T-helper 17 cell (primary cell): ENCODE measurements at regions not wholly inside any gene's neighbourhood (a gene's known extent, or its start where the extent isn't known, plus 50 kb on each side); places are given as distances from the start of the nearest gene placed in this dataset.

Source experiments
- ATAC-seq: fragments of 150-1000 bp; cut with Tn5 transposase; 2 replicates; pipeline ENCODE4 v1.10.0; 2021; ENCODE audit warnings: mild to moderate bottlenecking, moderate library complexity
- DNase-seq, 3 donors: peaks; one replicate each; pipeline versions ENCODE4 v3.0.0 to v3.0.0-alpha.2; 2020 to 2021
- H3K9me3 ChIP-seq: one replicate; pipeline ENCODE4 v1.7.0; 2013; ENCODE audit warnings: low read length, mild to moderate bottlenecking; ENCODE audit not compliant: control insufficient read depth, poor library complexity, severe bottlenecking
- H3K27ac Mint-ChIP-seq: one replicate; pipeline ENCODE4 v1.8.0; 2022; ENCODE audit warnings: mild to moderate bottlenecking, moderate library complexity, mixed read lengths
- H3K27me3 Mint-ChIP-seq: one replicate; pipeline ENCODE4 v1.8.0; 2022; ENCODE audit warnings: mixed read lengths
- H3K36me3 Mint-ChIP-seq: one replicate; pipeline ENCODE4 v1.8.0; 2022; ENCODE audit warnings: low read depth, mixed read lengths
- H3K4me1 Mint-ChIP-seq: one replicate; pipeline ENCODE4 v1.8.0; 2022; ENCODE audit warnings: mild to moderate bottlenecking, mixed read lengths
- H3K4me3 Mint-ChIP-seq: one replicate; pipeline ENCODE4 v1.8.0; 2022; ENCODE audit warnings: mild to moderate bottlenecking, moderate library complexity, mixed read lengths

DNA sequence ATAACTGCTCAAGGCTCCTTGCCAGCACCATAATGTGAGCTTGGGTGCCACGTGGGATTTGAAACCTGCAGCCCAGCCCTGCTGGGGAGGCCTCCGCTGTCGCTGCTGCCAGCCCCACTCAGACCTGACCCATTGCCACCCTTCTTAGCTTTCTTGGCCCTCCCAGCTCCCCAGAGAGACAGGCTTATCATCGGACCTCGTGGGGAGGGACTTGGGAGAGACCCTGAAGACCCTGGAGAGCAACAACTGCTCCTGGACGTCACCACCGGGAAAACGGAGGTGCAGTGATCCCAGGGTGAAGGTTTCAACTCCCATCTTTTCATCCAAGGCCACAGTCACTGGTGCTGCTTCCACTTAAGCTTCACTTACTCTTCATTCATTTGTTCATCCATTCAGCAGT lies 596.1 kb downstream of the PTPRU start:
- H3K4me1 Mint-ChIP-seq, result peaks cover 3% of the 10 kb centered on the region
- DNase-seq (no peak), ATAC-seq (no peak)
- no peak overlapping the region for H3K4me3 Mint-ChIP-seq
- H3K36me3 Mint-ChIP-seq, result peaks cover 2% of the 10 kb centered on the region
- no peaks in the 10 kb centered on the region for H3K9me3 ChIP-seq
- H3K27ac Mint-ChIP-seq, result no peak overlapping the region
- peaks cover 66% of the 10 kb centered on the region for H3K27me3 Mint-ChIP-seq

DNA sequence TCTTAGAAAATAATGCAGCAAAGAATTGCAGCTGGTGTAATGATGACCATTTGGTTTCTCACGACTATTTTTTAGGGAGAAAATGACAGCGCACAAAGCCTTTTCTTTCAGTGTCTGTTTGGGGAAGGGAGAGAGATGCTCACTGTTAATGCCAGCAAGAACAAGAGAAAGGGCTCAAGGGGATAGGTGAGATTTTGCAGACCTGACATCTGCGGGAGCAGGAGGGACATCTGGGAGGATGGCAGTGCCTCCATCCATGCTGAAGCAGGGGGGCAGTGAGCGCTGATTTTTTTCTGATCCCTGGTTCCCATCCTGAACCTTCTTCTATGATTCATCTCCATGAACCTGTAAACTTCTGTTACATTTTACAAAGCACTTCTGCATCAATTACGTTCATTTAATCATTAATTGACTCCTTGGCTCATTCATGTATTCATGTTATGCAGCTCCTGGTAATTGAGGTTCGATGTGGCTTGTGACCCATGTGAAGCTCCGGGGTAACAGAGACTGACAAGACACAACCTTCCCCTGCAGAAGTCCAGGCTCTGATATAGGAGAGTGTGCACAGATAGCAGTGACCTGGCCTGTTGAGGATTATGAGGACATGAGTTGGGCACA lies 595.3 kb downstream of the PTPRU start:
- no peak for DNase-seq
- no peak for ATAC-seq
- no peak overlapping the region for H3K4me3 Mint-ChIP-seq
- H3K9me3 ChIP-seq, result no peaks in the 10 kb centered on the region
- H3K4me1 Mint-ChIP-seq, result peaks cover 3% of the 10 kb centered on the region
- no peak overlapping the region for H3K27ac Mint-ChIP-seq
- peaks cover 59% of the 10 kb centered on the region for H3K27me3 Mint-ChIP-seq
- H3K36me3 Mint-ChIP-seq, result no peaks in the 10 kb centered on the region

GRCh38 chr1:29830916-29831315 lies 594.6 kb downstream of the PTPRU start:
- Mint-ChIP-seq H3K27ac (no peak overlapping the region), H3K4me3 (no peak overlapping the region), H3K36me3 (no peaks in the 10 kb centered on the region), H3K27me3 (peaks cover 53% of the 10 kb centered on the region), H3K4me1 (peaks cover 3% of the 10 kb centered on the region)
- no peaks in the 10 kb centered on the region for H3K9me3 ChIP-seq
- no peak for ATAC-seq
- no peak for DNase-seq

DNA sequence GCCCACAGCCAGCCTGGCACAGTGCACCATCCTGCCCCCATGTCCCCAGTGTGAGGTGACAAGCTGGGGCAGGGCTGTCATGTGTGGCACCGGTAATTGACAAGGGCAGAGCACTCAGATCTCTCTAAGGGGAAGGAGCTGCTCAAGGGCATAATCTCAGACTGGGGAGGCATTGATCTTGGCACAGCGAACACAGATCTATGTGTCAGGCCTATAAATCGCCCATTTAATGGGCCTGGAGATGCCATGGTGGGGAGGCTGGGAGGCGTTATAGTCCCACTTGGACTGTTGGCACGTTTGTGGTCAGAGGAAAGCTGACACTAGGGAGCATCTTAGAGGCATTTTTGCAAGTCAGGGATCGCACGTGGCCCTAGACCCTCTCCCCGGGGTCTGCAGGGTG lies 594.1 kb downstream of the PTPRU start:
- Mint-ChIP-seq H3K27ac (no peak overlapping the region), H3K36me3 (no peaks in the 10 kb centered on the region), H3K4me1 (peaks cover 3% of the 10 kb centered on the region), H3K4me3 (no peak overlapping the region), H3K27me3 (peaks cover 47% of the 10 kb centered on the region)
- no peaks in the 10 kb centered on the region for H3K9me3 ChIP-seq
- DNase-seq (no peak), ATAC-seq (no peak)

DNA sequence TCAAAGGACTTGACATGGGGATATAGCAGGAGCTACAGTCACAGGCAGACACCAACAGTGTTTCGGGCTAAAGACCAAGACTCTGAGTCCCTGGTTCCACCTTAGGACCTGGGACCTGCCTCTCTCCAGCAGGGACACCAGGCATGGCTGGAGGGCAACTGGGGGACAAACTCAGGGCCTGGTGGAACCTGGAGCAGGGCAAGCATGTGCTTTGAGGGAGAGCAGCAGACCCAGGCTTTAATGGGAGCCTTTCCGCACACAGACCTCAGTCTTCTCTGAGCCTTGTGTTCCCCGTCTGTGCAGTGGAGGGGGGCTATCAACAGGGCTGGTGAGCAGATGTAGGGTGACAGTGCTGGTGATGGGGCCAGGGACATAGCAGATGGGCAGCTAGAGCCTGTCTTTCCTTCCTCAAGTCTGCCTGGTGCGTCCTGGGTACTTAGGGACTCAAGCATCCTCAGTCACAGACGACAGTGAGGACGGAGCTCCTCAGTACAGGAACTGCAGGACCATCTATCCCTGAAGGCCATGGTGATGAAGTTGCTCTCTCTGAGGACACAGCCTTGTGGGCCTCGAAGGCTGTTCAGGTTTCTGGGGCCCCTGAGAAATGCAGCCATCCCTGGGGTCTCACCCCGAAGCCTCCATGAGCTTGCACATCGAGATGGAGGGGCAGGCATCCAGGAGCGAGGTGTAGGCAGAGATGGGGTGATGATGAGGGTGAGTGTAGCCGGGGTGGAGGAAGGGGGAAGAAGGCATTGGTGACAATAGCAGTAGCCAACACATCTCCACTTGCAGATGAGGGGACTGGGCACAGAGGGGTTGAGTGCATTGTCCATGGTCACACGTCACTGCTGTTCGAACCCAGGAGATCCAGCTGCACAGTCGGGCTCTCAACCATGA lies 593.4 kb downstream of the PTPRU start:
- peaks cover 3% of the 10 kb centered on the region for H3K4me1 Mint-ChIP-seq
- no peaks in the 10 kb centered on the region for H3K9me3 ChIP-seq
- H3K27me3 Mint-ChIP-seq, result peaks cover 40% of the 10 kb centered on the region
- no peak overlapping the region for H3K4me3 Mint-ChIP-seq
- H3K36me3 Mint-ChIP-seq, result no peaks in the 10 kb centered on the region
- H3K27ac Mint-ChIP-seq, result no peak overlapping the region
- DNase-seq (no peak), ATAC-seq (no peak)

DNA sequence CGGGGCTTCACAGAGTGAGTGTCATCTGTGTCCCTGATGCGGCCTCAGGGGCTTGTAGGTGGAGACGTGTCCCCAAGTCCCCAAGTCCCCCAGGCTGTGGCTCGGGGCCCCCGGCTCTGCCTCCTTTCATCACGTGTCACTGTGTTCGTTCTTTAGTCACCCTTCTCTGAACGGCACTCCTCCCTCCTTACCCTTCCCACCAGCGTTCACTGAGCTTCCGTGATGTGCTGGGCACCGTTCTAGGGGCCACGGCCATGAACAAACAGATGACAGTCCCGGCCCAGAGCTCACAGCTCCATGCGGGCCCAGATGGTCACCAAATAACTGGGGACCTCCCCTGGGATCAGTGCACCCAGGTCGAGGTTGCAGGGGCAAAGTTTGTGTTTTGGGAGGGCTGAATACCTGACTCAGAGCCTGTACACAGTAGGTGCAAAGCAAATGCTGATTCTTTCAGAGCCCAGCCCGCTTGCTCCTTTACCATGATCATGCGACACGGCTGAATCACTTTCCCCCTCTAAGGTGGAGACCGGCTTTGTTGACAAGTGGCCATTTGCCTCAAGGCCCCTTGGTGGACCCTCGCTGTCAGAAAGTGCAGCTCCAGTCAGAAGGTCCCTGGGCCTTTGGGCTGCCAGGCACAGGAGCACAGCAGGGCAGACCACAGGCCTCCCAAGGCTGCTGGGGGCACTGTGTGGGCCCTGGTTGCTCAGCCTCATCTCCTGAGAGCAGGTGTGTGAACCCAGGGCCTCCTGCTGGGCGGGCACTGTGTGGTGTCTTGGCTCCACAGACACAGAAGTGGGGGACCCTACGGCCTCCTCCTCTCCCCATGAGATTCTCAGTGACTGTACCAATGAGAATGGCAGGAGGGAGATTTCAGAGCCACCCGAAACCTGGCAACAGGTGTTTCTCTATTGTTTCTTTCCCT lies 592.5 kb downstream of the PTPRU start:
- Mint-ChIP-seq H3K4me1 (peaks cover 3% of the 10 kb centered on the region), H3K27me3 (peaks cover 33% of the 10 kb centered on the region), H3K27ac (no peak overlapping the region), H3K36me3 (no peaks in the 10 kb centered on the region), H3K4me3 (no peak overlapping the region)
- DNase-seq (no peak), ATAC-seq (no peak)
- H3K9me3 ChIP-seq, result no peaks in the 10 kb centered on the region

- H3K36me3 Mint-ChIP-seq, result no peaks in the 10 kb centered on the region
- H3K9me3 ChIP-seq, result no peaks in the 10 kb centered on the region
- H3K27ac Mint-ChIP-seq, result no peak overlapping the region
- peaks cover 25% of the 10 kb centered on the region for H3K27me3 Mint-ChIP-seq
- H3K4me3 Mint-ChIP-seq, result no peak overlapping the region
- ATAC-seq (no peak), DNase-seq (no peak)
- peaks cover 3% of the 10 kb centered on the region for H3K4me1 Mint-ChIP-seq
These were observed 591.6 kb downstream of the PTPRU start for GRCh38 chr1:29827801-29828525.

- no peak overlapping the region for H3K4me3 Mint-ChIP-seq
- no peak for DNase-seq
- no peak for ATAC-seq
- H3K27me3 Mint-ChIP-seq, result peaks cover 24% of the 10 kb centered on the region
- no peaks in the 10 kb centered on the region for H3K4me1 Mint-ChIP-seq
- no peaks in the 10 kb centered on the region for H3K9me3 ChIP-seq
- H3K27ac Mint-ChIP-seq, result no peak overlapping the region
- H3K36me3 Mint-ChIP-seq, result no peaks in the 10 kb centered on the region
These were observed 591.0 kb downstream of the PTPRU start for GRCh38 chr1:29827237-29827750.

DNA sequence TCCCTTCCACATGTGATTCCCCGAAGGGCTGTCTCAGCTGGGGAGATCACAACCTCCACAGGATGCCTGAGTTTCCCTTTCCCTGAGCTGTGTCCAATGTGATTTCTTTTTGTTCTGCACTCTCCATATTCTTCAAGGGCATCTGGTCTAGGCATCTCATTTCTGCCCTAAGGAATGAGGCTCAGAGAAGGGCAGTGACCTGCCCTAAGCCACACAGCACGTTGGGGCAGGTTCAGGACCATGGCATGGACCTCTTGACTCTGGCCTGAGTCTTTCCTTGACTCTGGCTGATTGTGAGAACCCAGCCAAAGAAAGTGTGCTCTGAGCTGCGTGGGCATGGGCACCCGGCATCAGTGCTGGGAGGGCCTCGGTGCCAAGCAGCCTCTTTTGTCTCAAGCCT lies 590.3 kb downstream of the PTPRU start:
- Mint-ChIP-seq H3K4me3 (no peak overlapping the region), H3K27me3 (peaks cover 20% of the 10 kb centered on the region), H3K36me3 (no peaks in the 10 kb centered on the region), H3K27ac (no peak overlapping the region), H3K4me1 (no peaks in the 10 kb centered on the region)
- ATAC-seq (no peak), DNase-seq (no peak)
- no peaks in the 10 kb centered on the region for H3K9me3 ChIP-seq

- no peak for ATAC-seq
- Mint-ChIP-seq H3K27me3 (peaks cover 20% of the 10 kb centered on the region), H3K36me3 (no peaks in the 10 kb centered on the region)
These were observed 589.7 kb downstream of the PTPRU start for GRCh38 chr1:29825941-29826415.

DNA sequence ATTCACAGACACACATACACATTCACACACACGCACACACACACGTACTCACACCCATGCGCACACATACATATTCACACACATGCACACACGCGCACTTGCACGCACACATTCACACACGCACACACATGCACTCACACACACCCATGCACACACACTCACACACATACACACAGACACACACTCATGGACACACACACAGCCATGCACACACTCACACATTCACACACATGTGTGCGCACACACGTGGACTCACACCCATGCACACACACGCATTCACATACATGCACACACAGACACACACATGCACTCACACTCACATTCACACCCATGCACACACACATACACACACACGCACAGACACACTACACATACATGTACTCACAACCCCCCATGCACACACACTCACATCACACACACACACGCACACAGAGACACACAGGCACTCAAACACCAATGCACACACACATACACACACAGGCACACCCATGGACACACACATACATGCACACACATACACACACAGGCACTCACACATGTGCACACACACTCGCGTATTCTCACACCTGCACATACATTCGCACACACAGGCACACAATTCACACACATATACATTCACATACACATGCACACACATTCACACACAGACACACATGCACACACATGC lies 589.1 kb downstream of the PTPRU start:
- ATAC-seq, result no peak
- H3K27ac Mint-ChIP-seq, result no peak overlapping the region
- no peaks in the 10 kb centered on the region for H3K9me3 ChIP-seq
- H3K4me1 Mint-ChIP-seq, result no peaks in the 10 kb centered on the region
- H3K4me3 Mint-ChIP-seq, result no peak overlapping the region
- peaks cover 24% of the 10 kb centered on the region for H3K27me3 Mint-ChIP-seq
- H3K36me3 Mint-ChIP-seq, result no peaks in the 10 kb centered on the region
- no peak for DNase-seq

More at GRCh38 chr1:29825941-29826415, 589.7 kb downstream of the PTPRU start:
- H3K27ac Mint-ChIP-seq, result no peak overlapping the region
- H3K4me3 Mint-ChIP-seq, result no peak overlapping the region
- DNase-seq, result no peak
- no peaks in the 10 kb centered on the region for H3K4me1 Mint-ChIP-seq
- no peaks in the 10 kb centered on the region for H3K9me3 ChIP-seq
